AG09309 (cell line): ENCODE measurements at regions not wholly inside any gene's neighbourhood (a gene's known extent, or its start where the extent isn't known, plus 50 kb on each side); places are given as distances from the start of the nearest gene placed in this dataset.

Source experiments
- DNase-seq: peaks from one replicate; pipeline ENCODE4 v3.0.0-alpha.2; 2010; ENCODE audit warnings: low read depth
- H3K4me3 ChIP-seq: 2 replicates; pipeline ENCODE4 v1.5.1; 2011; ENCODE audit warnings: mild to moderate bottlenecking, low read depth, low read length, moderate library complexity; ENCODE audit not compliant: control insufficient read depth
- TF ChIP-seq, protein P1 (sequence below): IDR thresholded peaks from 2 replicates; pipeline ENCODE4 v1.5.1; 2011; ENCODE audit warnings: mild to moderate bottlenecking, low read depth, low read length, inconsistent platforms; ENCODE audit not compliant: insufficient read depth, control insufficient read depth; ENCODE audit errors: missing control alignments

DNA sequence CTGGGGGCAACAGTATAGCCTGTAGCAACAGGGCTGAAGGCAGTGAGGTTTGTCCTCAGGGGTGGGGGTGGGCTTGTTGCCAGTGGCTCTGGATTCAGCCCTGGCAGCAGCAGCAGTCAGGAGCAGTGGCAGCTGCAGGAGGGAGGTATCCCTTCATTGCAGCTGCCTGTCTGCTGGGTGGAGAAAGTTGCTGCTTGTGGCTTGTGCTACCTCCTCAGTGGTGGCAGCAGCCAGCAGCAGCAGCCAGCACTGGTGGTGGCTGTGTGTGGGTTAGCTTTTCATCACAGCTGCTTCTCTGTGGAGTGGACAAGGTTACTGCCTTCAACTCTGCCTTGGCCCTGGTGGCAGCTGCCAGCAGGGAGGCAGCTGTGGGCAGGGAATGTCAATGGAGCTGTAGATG lies 94.9 kb downstream of the ARL6IP6 start:
- TF ChIP-seq, protein P1, sequence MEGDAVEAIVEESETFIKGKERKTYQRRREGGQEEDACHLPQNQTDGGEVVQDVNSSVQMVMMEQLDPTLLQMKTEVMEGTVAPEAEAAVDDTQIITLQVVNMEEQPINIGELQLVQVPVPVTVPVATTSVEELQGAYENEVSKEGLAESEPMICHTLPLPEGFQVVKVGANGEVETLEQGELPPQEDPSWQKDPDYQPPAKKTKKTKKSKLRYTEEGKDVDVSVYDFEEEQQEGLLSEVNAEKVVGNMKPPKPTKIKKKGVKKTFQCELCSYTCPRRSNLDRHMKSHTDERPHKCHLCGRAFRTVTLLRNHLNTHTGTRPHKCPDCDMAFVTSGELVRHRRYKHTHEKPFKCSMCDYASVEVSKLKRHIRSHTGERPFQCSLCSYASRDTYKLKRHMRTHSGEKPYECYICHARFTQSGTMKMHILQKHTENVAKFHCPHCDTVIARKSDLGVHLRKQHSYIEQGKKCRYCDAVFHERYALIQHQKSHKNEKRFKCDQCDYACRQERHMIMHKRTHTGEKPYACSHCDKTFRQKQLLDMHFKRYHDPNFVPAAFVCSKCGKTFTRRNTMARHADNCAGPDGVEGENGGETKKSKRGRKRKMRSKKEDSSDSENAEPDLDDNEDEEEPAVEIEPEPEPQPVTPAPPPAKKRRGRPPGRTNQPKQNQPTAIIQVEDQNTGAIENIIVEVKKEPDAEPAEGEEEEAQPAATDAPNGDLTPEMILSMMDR, result no peak
- no peak overlapping the region for H3K4me3 ChIP-seq
- no peak for DNase-seq
